SK-N-SH (cell line): ENCODE measurements at regions not wholly inside any gene's neighbourhood (a gene's known extent, or its start where the extent isn't known, plus 50 kb on each side); places are given as distances from the start of the nearest gene placed in this dataset.

ENCODE experiments used
- EP300 ChIP-seq, 2 experiments: IDR thresholded peaks; 2 replicates each; pipeline versions ENCODE4 v1.4.0 to v1.6.1; 2012; ENCODE audit warnings: borderline replicate concordance in 1 of 2, low read depth in 1 of 2, low read length in 1 of 2
- FOXM1 ChIP-seq: IDR thresholded peaks from 2 replicates; pipeline ENCODE4 v1.4.0; 2012; ENCODE audit warnings: low read depth, mild to moderate bottlenecking

DNA sequence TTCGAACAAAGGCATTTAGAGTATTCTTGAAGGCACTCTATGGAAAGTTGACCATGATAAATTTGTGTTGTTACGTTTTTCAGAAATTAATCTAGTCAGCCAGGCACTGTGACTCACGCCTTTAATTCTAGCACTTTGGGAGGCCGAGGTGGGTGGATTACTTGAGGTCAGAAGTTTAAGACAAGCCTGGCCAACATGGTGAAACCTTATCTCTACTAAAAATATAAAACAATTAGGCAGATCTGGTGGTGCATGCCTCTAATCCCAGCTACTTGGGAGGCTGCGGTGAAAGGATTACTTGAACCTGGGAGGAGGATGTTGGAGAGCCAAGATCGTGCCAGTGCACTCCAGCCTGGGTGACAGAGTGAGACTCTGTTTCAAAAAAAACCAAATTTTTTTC is 130.6 kb upstream of the BRINP3 start:
- TF ChIP-seq EP300 (IDR thresholded peaks at IDR 0.05; ENCODE audit: borderline replicate concordance in 1 of 2, low read depth in 1 of 2, low read length in 1 of 2) (no peak), FOXM1 (no peak)
